ENCODE measurements at regions not wholly inside any gene's neighbourhood (a gene's known extent, or its start where the extent isn't known, plus 50 kb on each side); places are given as distances from the start of the nearest gene placed in this dataset.

GRCh38 chr7:118575393-118575948, 351.0 kb downstream of the ANKRD7 start:
- ATAC-seq = no peak
- Mint-ChIP-seq H3K4me1 (no peaks in the 10 kb centered on the region), H3K9me3 (peaks cover 3% of the 10 kb centered on the region), H3K4me3 (no peak overlapping the region), H3K27me3 (no peaks in the 10 kb centered on the region), H3K36me3 (no peaks in the 10 kb centered on the region), H3K27ac (no peak overlapping the region)

- H3K27ac Mint-ChIP-seq = no peak overlapping the region
- no peaks in the 10 kb centered on the region for H3K4me1 Mint-ChIP-seq
- no peak overlapping the region for H3K4me3 Mint-ChIP-seq
- no peaks in the 10 kb centered on the region for H3K36me3 Mint-ChIP-seq
- no peaks in the 10 kb centered on the region for H3K27me3 Mint-ChIP-seq
- ATAC-seq = no peak
- peaks cover 2% of the 10 kb centered on the region for H3K9me3 Mint-ChIP-seq
Measured at GRCh38 chr7:118580743-118581382, 356.4 kb downstream of the ANKRD7 start.

- Mint-ChIP-seq H3K27ac (no peak overlapping the region), H3K4me1 (no peaks in the 10 kb centered on the region), H3K36me3 (no peaks in the 10 kb centered on the region), H3K27me3 (no peaks in the 10 kb centered on the region), H3K4me3 (no peak overlapping the region), H3K9me3 (peaks cover 9% of the 10 kb centered on the region)
- ATAC-seq = no peak
Measured at GRCh38 chr7:118583641-118584040, 359.1 kb downstream of the ANKRD7 start.

- Mint-ChIP-seq H3K36me3 (no peaks in the 10 kb centered on the region), H3K27ac (no peak overlapping the region), H3K9me3 (peaks cover 17% of the 10 kb centered on the region), H3K4me1 (no peaks in the 10 kb centered on the region), H3K4me3 (no peak overlapping the region), H3K27me3 (no peaks in the 10 kb centered on the region)
- no peak for ATAC-seq
Measured at GRCh38 chr7:118586248-118586647, 361.7 kb downstream of the ANKRD7 start.

- no peak overlapping the region for H3K27ac Mint-ChIP-seq
- no peak for ATAC-seq
- H3K9me3 Mint-ChIP-seq = peaks cover 17% of the 10 kb centered on the region
- H3K27me3 Mint-ChIP-seq = no peaks in the 10 kb centered on the region
- H3K4me3 Mint-ChIP-seq = no peak overlapping the region
- H3K4me1 Mint-ChIP-seq = no peaks in the 10 kb centered on the region
- H3K36me3 Mint-ChIP-seq = no peaks in the 10 kb centered on the region
Measured at GRCh38 chr7:118590107-118590506, 365.6 kb downstream of the ANKRD7 start.

- no peaks in the 10 kb centered on the region for H3K27me3 Mint-ChIP-seq
- no peak overlapping the region for H3K4me3 Mint-ChIP-seq
- H3K27ac Mint-ChIP-seq = no peak overlapping the region
- H3K4me1 Mint-ChIP-seq = no peaks in the 10 kb centered on the region
- no peaks in the 10 kb centered on the region for H3K9me3 Mint-ChIP-seq
- H3K36me3 Mint-ChIP-seq = no peaks in the 10 kb centered on the region
- no peak for ATAC-seq
Measured at GRCh38 chr7:118602090-118602489, 377.6 kb downstream of the ANKRD7 start.

GRCh38 chr7:118606602-118607001, 382.1 kb downstream of the ANKRD7 start:
- H3K9me3 Mint-ChIP-seq = no peaks in the 10 kb centered on the region
- no peaks in the 10 kb centered on the region for H3K36me3 Mint-ChIP-seq
- H3K4me1 Mint-ChIP-seq = no peaks in the 10 kb centered on the region

GRCh38 chr7:118609207-118609606, 384.7 kb downstream of the ANKRD7 start:
- peak; percentile 51 for ATAC-seq

More at GRCh38 chr7:118606602-118607001, 382.1 kb downstream of the ANKRD7 start:
- no peak overlapping the region for H3K27ac Mint-ChIP-seq
- H3K27me3 Mint-ChIP-seq = no peaks in the 10 kb centered on the region
- no peak for ATAC-seq
- H3K4me3 Mint-ChIP-seq = no peak overlapping the region

GRCh38 chr7:118615681-118616080, 391.2 kb downstream of the ANKRD7 start:
- Mint-ChIP-seq H3K4me3 (no peak overlapping the region), H3K36me3 (no peaks in the 10 kb centered on the region), H3K4me1 (no peaks in the 10 kb centered on the region), H3K9me3 (no peaks in the 10 kb centered on the region), H3K27me3 (no peaks in the 10 kb centered on the region), H3K27ac (no peak overlapping the region)
- no peak for ATAC-seq

More at GRCh38 chr7:118609207-118609606, 384.7 kb downstream of the ANKRD7 start:
- no peak overlapping the region for H3K27ac Mint-ChIP-seq
- no peaks in the 10 kb centered on the region for H3K4me1 Mint-ChIP-seq
- H3K4me3 Mint-ChIP-seq = no peak overlapping the region
- no peaks in the 10 kb centered on the region for H3K27me3 Mint-ChIP-seq
- H3K36me3 Mint-ChIP-seq = no peaks in the 10 kb centered on the region
- H3K9me3 Mint-ChIP-seq = no peaks in the 10 kb centered on the region

GRCh38 chr7:118621810-118622360, 397.4 kb downstream of the ANKRD7 start:
- H3K4me1 Mint-ChIP-seq = no peaks in the 10 kb centered on the region

GRCh38 chr7:118626739-118627138, 402.2 kb downstream of the ANKRD7 start:
- H3K9me3 Mint-ChIP-seq = peaks cover 7% of the 10 kb centered on the region
- H3K36me3 Mint-ChIP-seq = no peaks in the 10 kb centered on the region
- no peaks in the 10 kb centered on the region for H3K27me3 Mint-ChIP-seq
- ATAC-seq = no peak
- H3K4me3 Mint-ChIP-seq = no peak overlapping the region
- H3K27ac Mint-ChIP-seq = no peak overlapping the region
- H3K4me1 Mint-ChIP-seq = no peaks in the 10 kb centered on the region

More at GRCh38 chr7:118621810-118622360, 397.4 kb downstream of the ANKRD7 start:
- no peaks in the 10 kb centered on the region for H3K36me3 Mint-ChIP-seq
- no peak overlapping the region for H3K4me3 Mint-ChIP-seq
- H3K27ac Mint-ChIP-seq = no peak overlapping the region
- peaks cover 2% of the 10 kb centered on the region for H3K9me3 Mint-ChIP-seq
- H3K27me3 Mint-ChIP-seq = no peaks in the 10 kb centered on the region
- ATAC-seq = no peak

GRCh38 chr7:118627467-118627866, 403.0 kb downstream of the ANKRD7 start:
- no peaks in the 10 kb centered on the region for H3K4me1 Mint-ChIP-seq
- no peaks in the 10 kb centered on the region for H3K36me3 Mint-ChIP-seq
- ATAC-seq = no peak
- H3K4me3 Mint-ChIP-seq = no peak overlapping the region
- H3K9me3 Mint-ChIP-seq = peaks cover 7% of the 10 kb centered on the region
- H3K27ac Mint-ChIP-seq = no peak overlapping the region
- no peaks in the 10 kb centered on the region for H3K27me3 Mint-ChIP-seq

GRCh38 chr7:118629898-118630438, 405.5 kb downstream of the ANKRD7 start:
- peaks cover 7% of the 10 kb centered on the region for H3K9me3 Mint-ChIP-seq
- H3K4me3 Mint-ChIP-seq = no peak overlapping the region
- ATAC-seq = no peak
- no peaks in the 10 kb centered on the region for H3K4me1 Mint-ChIP-seq
- H3K27ac Mint-ChIP-seq = no peak overlapping the region
- H3K36me3 Mint-ChIP-seq = no peaks in the 10 kb centered on the region
- no peaks in the 10 kb centered on the region for H3K27me3 Mint-ChIP-seq

- H3K27me3 Mint-ChIP-seq = no peaks in the 10 kb centered on the region
- H3K9me3 Mint-ChIP-seq = no peaks in the 10 kb centered on the region
- no peak overlapping the region for H3K27ac Mint-ChIP-seq
- ATAC-seq = no peak
- no peak overlapping the region for H3K4me3 Mint-ChIP-seq
- no peaks in the 10 kb centered on the region for H3K4me1 Mint-ChIP-seq
- no peaks in the 10 kb centered on the region for H3K36me3 Mint-ChIP-seq
Measured at GRCh38 chr7:118642396-118642795, 417.9 kb downstream of the ANKRD7 start.

- Mint-ChIP-seq H3K27ac (no peak overlapping the region), H3K4me1 (no peaks in the 10 kb centered on the region), H3K4me3 (no peak overlapping the region), H3K27me3 (no peaks in the 10 kb centered on the region), H3K36me3 (no peaks in the 10 kb centered on the region), H3K9me3 (no peaks in the 10 kb centered on the region)
- ATAC-seq = no peak
Measured at GRCh38 chr7:118644346-118644745, 419.8 kb downstream of the ANKRD7 start.

GRCh38 chr7:118648002-118648401, 423.5 kb downstream of the ANKRD7 start:
- no peak for ATAC-seq
- Mint-ChIP-seq H3K27ac (no peak overlapping the region), H3K4me3 (no peak overlapping the region), H3K4me1 (no peaks in the 10 kb centered on the region), H3K27me3 (no peaks in the 10 kb centered on the region), H3K9me3 (no peaks in the 10 kb centered on the region), H3K36me3 (no peaks in the 10 kb centered on the region)

All from stimulated activated memory B cell treated with anti-CD40 and anti-IgM and Interleukin-4, amounts not matched to agents 10 μg/mL and 1 μg/mL and 100 μg/mL, for 72 hours (primary cell).